ENCODE measurements at regions not wholly inside any gene's neighbourhood (a gene's known extent, or its start where the extent isn't known, plus 50 kb on each side); places are given as distances from the start of the nearest gene placed in this dataset.
"Not testable (repeated sequence)": the region's sequence is repeated elsewhere in the genome, so short reads cannot be mapped to it uniquely, and the experiment has no call there.

DNA sequence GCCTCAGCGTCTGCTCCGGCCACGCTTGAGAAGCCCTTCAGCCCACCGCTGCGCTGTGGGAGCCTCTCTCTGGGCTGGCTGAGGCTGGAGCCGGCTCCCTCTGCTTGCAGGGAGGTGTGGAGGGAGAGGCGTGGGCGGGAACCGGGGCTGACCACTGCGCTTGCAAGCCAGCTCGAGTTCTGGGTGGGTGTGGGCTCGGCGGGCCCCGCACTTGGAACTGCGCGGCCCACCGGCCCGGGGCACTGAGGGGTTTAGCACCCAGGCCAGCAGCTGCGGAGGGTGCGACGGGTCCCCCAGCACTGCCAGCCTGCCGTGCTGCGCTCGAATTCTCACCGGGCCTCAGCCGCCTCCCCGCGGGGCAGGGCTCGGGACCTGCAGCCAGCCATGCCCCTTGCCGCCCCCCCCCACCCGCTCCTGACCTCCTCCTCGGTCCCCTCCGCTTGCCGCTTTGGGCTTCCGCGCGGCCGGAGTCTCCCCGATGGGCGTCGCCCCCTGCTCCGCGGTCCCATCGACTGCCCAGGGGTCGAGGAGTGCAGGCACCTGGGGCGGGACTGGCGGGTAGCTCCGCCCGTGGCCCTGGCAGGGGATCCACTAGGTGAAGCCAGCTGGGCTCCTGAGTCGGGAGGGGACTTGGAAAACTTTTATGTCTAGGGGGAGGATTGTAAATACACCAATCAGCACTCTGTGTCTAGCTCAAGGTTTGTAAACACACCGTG lies 106.7 kb downstream of the RAP2B start:
- no peak for DNase-seq

DNA sequence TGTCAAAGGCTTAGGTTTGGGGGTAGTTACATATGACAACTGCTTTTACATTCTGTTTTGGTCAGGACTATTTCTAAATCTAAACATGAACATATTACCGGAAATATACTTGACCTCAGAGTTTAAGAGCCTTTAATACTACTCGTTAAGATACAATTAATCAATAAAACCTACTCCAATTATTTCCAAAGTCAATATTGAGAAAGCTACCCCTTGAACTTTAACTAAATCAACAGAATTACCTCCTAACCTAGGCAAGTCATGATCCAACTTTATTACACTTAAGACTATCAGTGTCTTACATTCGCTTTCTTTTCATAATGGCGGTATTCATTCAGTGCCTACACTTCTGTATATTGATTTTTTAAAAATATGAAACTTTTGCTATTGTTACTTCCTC lies 107.7 kb downstream of the RAP2B start:
- DNase-seq = no peak

DNA sequence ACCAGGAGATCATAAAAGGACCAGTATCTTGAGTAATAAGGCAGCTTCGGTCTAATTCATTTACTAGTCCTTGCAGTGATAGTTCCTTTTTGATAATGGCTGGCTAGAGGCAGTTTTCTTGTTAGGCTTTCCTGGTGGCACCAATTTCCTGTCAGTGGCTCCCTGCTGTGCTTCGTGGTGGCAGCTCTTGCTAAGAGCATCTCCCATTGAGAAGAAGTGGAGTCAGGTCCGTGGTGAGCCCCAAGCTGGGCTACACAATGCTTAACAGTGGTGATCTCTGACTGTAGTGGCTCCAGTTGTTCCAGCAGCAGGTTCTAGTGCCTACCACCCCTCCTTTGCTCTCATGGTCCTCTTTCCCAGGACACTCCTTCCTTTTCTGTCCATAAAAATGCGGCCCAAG lies 111.2 kb downstream of the RAP2B start:
- no peak for DNase-seq

DNA sequence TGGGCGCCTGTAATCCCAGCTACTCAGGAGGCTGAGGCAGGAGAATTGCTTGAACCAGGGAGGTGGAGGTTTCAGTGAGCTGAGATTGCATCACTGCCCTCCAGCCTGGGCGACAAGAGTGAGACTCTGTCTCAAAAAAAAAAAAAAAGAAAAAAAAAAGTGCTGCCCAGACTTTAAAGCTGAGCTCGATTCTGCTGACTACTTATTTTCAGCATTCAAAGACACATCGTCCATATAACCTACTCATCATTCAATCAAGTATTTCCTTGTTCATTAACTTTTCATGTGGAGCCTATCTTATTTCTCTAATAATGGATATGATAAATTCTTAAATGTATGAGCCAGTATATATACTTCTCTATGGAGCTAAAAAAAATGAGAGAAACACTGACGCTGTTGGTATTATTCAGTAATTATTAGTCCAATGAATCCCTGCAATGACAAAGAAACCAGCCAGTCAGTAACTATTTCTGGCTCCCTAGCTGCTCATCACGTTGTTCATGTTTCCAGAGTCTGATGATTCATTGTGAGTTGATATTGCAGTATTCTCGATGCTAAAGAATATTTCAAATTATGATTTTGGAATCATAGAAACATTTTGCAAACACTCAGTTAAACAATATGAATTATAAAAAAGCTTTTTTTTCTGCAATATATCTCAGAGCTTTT lies 111.9 kb downstream of the RAP2B start:
- no peak for DNase-seq

DNA sequence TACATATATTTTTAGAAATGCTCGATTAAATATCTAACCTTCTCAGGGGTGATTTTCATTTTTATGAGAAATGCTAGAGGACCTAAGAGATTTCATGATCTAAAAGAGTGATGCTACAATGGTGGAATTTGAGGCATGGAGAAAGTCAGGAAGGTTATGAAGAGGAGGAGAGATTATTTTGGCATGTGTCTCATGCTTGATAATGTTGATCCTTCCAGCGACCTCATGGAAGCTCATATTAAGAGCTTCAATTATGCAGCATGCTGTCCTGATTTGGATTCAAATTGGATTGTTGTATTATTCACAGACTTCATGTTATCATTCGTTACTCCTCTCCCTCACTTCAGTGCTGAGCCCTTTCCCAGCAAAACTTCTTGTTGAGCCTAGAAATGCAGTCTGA lies 112.5 kb downstream of the RAP2B start:
- no peak for DNase-seq

DNA sequence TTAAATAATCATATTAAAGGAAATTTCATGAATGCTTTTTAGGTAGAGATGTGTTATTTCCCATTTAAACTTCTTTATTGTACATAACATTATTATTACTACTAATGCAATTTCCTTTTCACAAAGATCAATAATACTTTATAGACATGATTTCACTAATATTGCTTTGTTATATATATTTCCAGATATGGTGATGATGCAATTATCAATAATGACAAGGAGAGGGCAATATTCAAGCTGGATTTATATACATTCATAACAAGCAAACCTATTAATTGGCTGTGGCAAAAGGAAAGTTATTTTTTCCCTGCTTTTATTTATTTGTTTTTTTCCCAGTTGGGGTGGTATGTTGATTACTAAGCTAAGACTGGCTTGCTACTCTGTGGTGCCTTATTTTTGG lies 113.5 kb downstream of the RAP2B start:
- no peak for DNase-seq

DNA sequence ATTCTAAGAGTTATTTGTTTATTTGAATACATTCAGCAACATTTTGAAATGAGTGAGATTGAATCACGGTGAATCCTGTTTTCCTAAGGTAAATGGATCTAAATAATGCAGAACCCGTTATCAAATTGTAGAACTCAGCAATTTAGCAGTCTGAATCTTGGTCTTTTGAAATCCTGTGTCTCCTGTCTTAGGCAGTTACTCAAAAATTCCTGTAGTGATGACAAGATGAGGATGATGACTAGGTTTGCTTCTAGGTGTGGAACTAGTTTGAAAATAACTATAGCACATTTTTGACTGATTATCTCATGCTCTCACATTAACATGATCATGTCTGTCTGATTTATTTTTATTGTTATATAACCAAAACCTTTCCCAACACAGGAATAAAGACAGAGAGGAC lies 115.0 kb downstream of the RAP2B start:
- no peak for DNase-seq

DNA sequence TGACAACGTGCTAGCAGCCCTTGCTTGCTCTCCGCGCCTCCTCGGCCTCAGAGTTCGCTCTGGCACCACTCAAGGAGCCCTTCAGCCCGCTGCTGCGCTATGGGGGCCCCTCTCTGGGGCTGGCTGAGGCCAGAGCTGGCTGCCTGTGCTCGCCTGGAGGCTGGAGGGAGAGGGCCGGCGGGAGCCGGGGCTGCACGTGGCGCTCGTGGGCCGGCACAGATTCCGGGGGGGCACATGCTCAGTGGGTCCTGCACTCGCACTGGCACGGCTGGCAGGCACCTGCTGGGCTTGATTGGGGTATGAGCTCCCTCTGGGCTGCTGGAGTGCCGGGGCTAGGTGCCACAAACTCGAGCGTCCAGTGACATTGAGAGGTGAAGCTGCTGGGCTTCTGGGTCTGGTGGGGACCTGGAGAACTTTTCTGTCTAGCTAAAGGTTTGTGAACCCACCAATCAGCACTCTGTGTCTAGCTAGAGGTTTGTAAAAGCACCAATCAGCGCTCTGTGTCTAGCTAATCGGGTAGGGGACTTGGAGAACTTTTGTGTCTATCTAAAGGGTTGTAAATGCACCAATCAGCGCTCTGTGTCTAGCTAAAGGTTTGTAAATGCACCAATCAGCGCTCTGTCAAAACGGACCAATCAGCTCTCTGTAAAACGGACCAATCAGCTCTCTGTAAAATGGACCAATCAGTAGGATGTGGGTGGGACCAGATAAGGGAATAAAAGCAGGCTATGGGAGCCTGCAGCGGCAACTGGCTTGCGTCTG lies 119.4 kb downstream of the RAP2B start:
- not testable (repeated sequence) for DNase-seq

DNA sequence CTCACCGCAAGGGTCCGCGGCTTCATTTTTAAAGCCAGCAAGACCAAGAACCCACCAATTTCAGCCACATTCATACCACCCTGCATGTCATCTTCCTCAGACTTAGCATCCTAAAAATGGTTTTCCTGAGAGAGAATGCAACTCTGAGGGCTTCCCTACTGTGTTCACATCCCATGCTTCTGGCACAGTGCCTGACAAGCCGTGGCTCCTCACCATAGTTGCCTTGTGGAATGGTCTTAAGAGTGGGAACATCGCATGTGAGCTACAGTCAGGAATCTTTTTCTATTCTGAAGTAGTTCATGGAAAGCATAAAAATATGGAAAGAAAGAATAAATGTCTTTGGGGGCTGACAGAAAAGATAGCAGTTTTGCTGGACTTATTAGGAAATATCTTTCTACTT lies 120.3 kb downstream of the RAP2B start:
- DNase-seq = no peak

DNA sequence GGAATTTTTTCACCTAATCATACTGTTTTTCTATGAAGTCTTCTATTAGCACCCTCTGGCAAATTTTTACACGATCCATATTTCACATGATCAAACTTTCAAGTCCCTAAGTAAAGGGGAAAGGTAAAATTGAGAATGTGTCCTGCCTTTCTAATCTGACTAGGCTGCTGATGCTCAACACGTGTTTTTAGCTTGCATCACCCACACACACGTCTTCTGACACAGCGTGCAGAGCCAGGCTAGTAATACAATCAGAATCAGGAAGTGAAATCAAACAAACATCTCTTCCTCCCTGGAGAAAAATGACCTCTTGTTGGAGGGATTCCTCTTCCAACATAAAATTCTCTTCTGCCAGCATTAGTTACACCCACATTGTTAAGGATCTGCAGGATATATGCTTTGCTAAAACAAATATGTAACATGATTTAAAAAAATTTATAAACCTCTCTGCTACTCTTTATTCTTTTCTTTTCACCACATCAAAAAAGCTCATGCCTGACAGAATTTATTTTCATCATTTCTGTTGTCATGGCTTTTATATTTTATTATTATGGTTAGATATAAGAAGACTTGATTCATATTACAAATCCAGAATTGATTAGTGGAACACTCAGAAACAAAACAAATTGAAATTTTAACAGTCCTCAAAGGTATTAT lies 122.4 kb downstream of the RAP2B start:
- no peak for DNase-seq

DNA sequence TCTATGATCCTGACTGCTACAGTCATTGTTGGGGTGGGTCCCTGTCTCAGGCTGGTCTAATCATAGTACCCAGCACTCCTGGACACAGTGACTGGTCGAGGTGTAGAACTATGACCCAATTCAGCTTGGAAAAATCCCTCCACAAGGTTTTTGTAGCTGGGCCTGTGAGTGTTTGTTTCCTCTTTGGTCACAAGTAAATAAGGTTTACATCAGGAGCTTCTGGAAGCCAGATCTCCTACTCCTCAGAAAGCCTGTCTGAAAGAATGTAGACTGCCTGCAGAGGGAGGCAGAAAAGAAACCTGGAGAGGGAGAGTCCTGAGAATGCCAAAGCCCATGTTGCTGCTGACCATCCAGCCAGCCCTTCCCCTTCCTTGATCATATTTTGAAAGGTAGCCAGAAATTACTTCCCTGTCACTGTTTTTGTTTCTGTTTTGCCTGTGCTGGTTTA lies 123.2 kb downstream of the RAP2B start:
- no peak for DNase-seq

DNA sequence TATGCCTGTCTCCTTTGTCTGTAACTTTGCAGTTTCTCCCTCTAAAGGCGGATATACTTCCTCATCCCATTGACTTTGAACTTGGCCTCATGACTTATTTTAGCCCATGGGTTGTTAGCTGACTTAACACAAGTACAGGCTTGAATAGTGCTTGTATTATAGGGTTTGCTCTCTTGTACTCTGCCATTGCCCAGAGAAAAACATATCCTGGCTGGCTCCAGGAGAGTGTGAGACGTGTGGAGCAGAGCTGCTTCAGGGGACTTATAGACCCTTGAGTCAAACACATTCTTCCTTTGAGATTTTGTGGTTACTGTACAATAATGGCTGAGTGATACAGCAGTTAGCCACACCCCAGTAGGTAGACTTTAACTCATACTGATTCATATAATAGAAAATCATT lies 124.0 kb downstream of the RAP2B start:
- no peak for DNase-seq

DNA sequence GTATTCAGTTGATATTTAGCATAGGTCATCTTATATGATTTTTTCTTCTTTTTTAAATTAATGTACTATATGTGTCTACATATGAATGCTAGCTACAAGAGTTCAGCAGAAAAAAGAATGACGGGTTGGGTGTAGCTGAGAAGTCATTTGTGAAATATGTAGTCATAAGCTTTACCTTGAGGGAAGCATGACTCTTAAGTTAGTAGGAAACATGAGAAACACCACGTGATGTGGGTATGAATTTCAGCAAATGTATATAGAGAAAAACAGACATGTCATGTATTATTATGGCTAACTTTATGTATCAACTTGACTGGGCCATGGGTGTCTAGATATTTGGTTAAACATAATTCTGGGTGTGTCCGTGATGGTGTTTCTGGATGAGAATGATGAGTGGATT lies 125.0 kb downstream of the RAP2B start:
- DNase-seq = no peak

DNA sequence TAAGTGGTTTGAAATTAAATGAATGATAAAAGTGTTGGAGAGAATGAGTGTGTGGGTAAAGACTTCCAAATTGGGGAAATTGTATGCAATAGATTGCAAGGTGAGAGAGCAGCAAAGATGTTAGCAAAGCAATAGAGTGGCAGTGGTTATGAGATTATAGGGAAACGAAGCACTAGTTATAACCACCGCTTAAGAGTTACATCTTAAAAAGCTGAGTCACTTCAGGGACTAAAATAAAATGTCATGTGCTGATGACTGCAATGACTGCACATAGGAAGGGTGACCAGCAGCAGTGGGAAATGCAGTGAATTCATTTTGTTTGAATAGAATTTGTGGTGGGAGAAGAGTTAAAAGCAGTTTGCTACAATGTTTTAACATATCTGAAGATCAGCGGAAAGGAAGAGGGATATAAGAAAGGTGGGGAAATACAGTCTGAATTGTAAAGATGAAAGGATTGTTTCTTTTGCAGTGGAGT lies 127.3 kb downstream of the RAP2B start:
- DNase-seq = no peak

DNA sequence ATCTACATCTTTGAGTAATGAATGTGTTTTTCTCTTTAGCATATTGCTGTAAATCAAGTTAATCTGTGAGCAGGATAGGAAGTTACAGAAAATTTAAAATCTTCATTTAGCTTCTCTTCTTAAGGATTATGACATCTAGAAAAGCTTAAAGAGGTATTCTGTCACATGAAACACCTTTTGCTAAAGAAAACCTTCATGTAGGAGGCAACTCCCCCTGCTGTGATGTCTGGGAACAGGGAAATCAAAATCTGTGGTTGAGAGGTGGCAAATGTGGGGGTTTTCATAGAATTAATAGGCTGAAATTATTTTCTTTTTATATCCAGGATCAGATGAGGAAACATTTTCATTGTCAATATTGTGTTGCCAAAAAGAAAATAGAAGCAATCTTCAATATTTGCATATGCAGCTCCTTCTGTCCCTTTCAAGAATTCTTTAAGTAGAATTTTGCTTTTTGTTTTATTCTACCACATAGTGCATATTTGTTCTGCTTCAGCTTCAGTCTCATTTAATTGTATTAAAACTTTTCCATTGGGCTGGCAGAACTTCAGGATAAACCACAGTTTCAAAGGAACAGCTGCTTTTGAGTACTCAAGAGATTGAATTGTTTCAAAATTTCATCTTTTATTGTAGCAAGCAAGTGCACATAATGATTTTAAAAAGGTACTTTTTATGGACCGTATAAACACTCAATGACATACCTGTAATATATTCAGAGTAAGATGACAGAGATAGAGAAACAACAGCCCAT lies 128.4 kb downstream of the RAP2B start:
- no peak for DNase-seq

DNA sequence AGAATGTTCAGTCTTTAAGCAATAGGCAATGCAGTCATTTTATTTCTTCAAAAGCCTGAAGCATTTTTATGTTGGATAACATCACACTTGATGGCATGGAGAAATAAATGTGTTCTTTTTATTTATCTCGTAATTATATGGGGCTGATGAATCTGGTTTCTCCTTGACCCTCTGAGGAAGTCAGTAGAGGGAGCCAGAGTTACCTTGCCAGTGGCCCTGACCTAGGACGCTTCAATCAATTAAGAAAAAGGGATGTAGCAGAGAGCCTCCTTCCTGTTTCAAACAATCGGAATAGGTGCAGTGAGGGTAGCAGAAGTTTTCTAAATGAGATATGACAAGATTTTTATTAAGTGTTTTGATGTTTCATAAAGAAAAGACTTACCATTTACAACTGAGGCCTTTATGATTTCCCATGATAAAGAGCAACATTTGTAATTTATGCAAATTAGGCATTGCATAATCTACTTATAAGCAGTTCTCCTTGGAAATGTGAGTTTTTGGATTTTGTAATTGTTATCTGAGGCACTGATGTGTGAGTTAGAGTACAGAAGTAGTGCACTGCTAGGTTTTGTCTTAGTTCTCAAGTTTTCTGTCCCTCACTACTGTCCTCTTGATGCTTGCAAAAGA lies 129.1 kb downstream of the RAP2B start:
- peak; percentile 8 for DNase-seq

DNA sequence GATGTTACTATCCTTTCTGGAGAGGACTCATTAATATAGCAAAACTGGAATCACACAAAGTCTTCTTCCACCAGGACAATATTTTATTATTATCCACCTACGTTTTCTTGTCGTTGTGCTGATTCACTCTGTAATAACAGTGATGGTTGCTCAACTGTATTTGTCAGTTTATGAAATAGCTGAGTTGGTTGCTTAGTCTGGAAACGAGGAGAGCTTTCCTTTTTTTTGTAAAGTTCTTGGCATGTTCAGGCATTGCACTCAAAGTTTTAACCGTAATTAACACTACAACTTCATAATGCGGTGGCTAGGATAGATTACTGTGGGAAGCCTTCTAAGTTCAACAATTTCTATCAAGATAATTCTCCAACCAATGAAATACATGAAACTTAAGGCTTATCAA lies 131.2 kb downstream of the RAP2B start:
- no peak for DNase-seq

DNA sequence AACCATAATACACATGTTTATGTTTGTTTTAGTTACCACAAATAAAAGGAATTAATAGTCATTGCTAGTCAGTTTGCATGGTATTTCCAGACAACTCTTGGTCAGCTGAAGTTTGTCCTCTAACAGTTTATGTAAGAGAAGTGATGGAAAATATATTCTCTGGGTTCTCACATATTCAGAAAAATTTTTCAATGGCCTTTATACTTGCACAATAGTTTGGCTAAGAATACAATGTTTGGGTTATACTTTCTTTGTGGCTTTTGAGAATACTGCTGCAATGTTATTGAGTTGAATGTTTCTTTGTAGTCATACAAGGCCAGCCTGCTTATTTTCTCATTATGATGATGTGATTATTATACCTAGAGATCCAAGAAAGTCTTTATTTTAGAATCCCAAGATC lies 133.9 kb downstream of the RAP2B start:
- DNase-seq = no peak

DNA sequence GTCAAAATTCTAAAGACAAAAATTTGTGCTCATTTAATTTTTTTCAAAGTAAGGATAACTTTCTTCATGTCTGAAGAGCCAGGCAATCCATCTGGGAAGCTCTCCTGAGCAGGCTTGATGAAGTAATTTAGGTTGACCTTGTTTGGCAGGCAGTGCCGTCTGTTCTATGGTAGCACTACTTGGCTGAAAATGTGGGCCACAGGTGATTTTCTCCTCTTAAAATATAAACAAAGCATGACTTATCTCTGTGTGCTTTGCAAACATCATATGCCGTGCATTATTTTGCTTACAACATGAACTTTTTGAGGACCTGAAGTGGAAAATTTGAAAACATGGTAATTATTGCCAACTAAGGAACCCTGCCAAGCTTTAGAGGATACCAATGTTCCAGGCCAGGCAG lies 143.2 kb downstream of the RAP2B start:
- DNase-seq = no peak

DNA sequence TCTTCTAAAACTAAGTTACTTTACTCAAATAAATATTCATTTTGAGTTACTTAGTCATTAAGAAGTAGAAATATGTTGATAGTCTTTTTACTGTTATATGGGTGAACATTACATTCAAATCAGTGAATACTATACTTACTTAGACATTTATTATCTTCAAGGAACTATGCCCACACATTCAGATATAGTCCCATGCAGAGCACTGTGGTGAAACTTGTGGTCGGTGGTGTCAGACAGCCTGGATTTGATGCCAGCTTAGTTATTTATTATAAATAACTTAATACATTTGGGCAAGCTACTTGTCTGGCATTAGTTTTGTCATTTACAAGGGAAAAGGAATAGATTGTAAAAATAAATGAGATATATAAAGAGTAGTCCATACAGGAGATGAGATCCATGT lies 149.5 kb downstream of the RAP2B start:
- DNase-seq = no peak

DNA sequence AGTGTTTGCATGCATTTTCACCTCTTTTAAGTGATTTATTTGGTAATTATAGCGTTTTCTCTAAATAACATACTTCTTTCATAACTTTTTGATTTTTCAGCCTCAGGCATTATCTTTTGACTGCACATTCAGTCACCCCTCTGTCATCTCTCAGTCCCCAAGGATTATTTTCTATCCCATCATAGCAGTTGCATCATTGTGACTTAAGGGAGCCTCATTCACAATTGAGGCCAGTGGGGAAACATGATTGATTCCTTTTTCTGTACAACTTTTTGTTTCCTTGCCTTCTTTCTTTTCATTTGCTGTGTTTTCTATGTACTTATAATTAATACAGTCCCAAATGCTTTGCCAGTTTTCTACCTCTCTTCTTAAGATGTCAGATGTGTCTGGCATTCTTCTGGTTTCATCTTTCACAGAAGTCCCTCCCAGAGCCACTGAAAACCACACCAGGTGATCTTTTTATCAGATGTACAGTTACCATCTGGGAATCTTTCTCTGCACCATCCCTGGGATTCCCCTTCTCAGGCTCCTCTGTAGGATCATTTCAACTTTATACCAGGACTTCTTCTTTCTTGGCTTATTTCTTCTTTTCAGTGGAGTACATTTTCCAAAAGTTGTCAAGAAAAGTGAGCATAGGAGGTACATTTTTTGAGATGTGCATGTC lies 151.4 kb downstream of the RAP2B start:
- no peak for DNase-seq
